H1 (cell line): ENCODE measurements at regions not wholly inside any gene's neighbourhood (a gene's known extent, or its start where the extent isn't known, plus 50 kb on each side); places are given as distances from the start of the nearest gene placed in this dataset.

Experiments
- CTCF ChIA-PET: fragments of 300-600 bp; sonication (Branson Sonifier 250); formaldehyde crosslinking; loops from one replicate; lab custom pipeline; 2021; ENCODE audit not compliant: partially characterized antibody; lab: Charles Lee
- POLR2A ChIA-PET: fragments of 300-600 bp; sonication (Branson Sonifier 250); formaldehyde crosslinking; loops from one replicate; lab custom pipeline; 2021; ENCODE audit warnings: inconsistent platforms; ENCODE audit not compliant: partially characterized antibody; lab: Charles Lee
- DNase-seq, 2 experiments: peaks; one replicate each; pipeline versions ENCODE4 v3.0.0 to v3.0.0-alpha.2; 2010 to 2022; ENCODE audit warnings: low spot score in 2 of 2, low read depth in 1 of 2, mixed read lengths in 1 of 2
- FAIRE-seq: peaks from 2 replicates; lab custom pipeline; 2011; peaks lifted over from hg19 to GRCh38; lab: Jason Lieb, UNC
- H2AFZ ChIP-seq: 2 replicates; pipeline ENCODE4 v1.8.1; 2012; ENCODE audit warnings: low read length, inconsistent platforms
- H2AK5ac ChIP-seq: 2 replicates; pipeline ENCODE4 v1.6.1; 2013; ENCODE audit warnings: low read depth, low read length
- H2BK120ac ChIP-seq: replicated peaks from 2 replicates; pipeline ENCODE3; 2013; ENCODE audit warnings: low read depth, low read length, inconsistent platforms
- H2BK12ac ChIP-seq: 2 replicates; pipeline ENCODE4 v1.6.1; 2013; ENCODE audit warnings: low read depth, low read length
- H2BK15ac ChIP-seq: 2 replicates; pipeline ENCODE4 v1.6.1; 2013; ENCODE audit warnings: low read length
- H2BK20ac ChIP-seq: 2 replicates; pipeline ENCODE4 v1.6.1; 2013; ENCODE audit warnings: low read length
- H2BK5ac ChIP-seq: 2 replicates; pipeline ENCODE4 v1.6.1; 2013; ENCODE audit warnings: low read depth, low read length
- H3K14ac ChIP-seq: 2 replicates; pipeline ENCODE4 v1.6.1; 2013; ENCODE audit warnings: inconsistent platforms; ENCODE audit not compliant: insufficient read length
- H3K18ac ChIP-seq: 2 replicates; pipeline ENCODE4 v1.6.1; 2013; ENCODE audit warnings: low read length; ENCODE audit errors: extremely low read depth
- H3K23ac ChIP-seq: 2 replicates; pipeline ENCODE4 v1.6.1; 2013; ENCODE audit warnings: inconsistent platforms; ENCODE audit not compliant: insufficient read length
- H3K23me2 ChIP-seq: 2 replicates; pipeline ENCODE4 v1.6.1; 2013; ENCODE audit warnings: low read depth, low read length
- H3K27ac ChIP-seq: 2 replicates; pipeline ENCODE4 v1.6.1; 2011; ENCODE audit warnings: low read depth, low read length, inconsistent platforms
- H3K27me3 ChIP-seq, 4 experiments: replicated peaks in 1 of 4; 1 replicate in 1 of 4; 2 replicates in 3 of 4; pipeline versions ENCODE4 v1.6.1 to v1.8.1; 2011 to 2013; ENCODE audit warnings: low read length in 3 of 4, mild to moderate bottlenecking in 3 of 4, inconsistent platforms in 2 of 4, mixed read lengths in 2 of 4, moderate library complexity in 1 of 4; ENCODE audit not compliant: control insufficient read depth in 3 of 4, insufficient read depth in 3 of 4; ENCODE audit errors: extremely low read depth in 1 of 4
- H3K36me3 ChIP-seq, 4 experiments: 2 replicates each; pipeline versions ENCODE4 v1.6.1 to v1.8.1; 2011 to 2013; ENCODE audit warnings: mild to moderate bottlenecking in 4 of 4, low read length in 3 of 4, moderate library complexity in 2 of 4, control low read depth in 1 of 4, inconsistent platforms in 1 of 4; ENCODE audit not compliant: insufficient read depth in 4 of 4, control insufficient read depth in 2 of 4
- H3K4ac ChIP-seq: replicated peaks from 2 replicates; pipeline ENCODE3; 2013; ENCODE audit warnings: low read length, low read depth, mixed read lengths, inconsistent platforms; ENCODE audit not compliant: insufficient read length
- H3K4me1 ChIP-seq, 4 experiments: replicated peaks in 1 of 4; 1 replicate in 1 of 4; 2 replicates in 3 of 4; pipeline versions ENCODE4 v1.6.1 to v1.8.1; 2011 to 2013; ENCODE audit warnings: low read length in 3 of 4, inconsistent platforms in 2 of 4, mixed read lengths in 1 of 4; ENCODE audit not compliant: insufficient read depth in 4 of 4, control insufficient read depth in 3 of 4
- H3K4me2 ChIP-seq, 2 experiments: 2 replicates each; pipeline versions ENCODE4 v1.6.1 to v1.8.1; 2011 to 2013; ENCODE audit warnings: low read depth in 2 of 2, low read length in 2 of 2, control low read depth in 1 of 2, inconsistent platforms in 1 of 2, mild to moderate bottlenecking in 1 of 2; ENCODE audit not compliant: insufficient read depth in 1 of 2
- H3K4me3 ChIP-seq, 4 experiments: fragments of 200-600, 300-600 bp in 1 of 4; sonication (generic), shearing (Covaris generic), sonication (Bioruptor Twin) in 1 of 4; 2 replicates each; pipeline versions ENCODE4 v1.5.1 to v1.8.1; 2011 to 2016; ENCODE audit warnings: low read length in 4 of 4, low read depth in 3 of 4, control low read depth in 2 of 4, inconsistent platforms in 2 of 4, mild to moderate bottlenecking in 2 of 4, mixed read lengths in 1 of 4, moderate library complexity in 1 of 4; ENCODE audit not compliant: insufficient read depth in 2 of 4; ENCODE audit errors: extremely low read depth in 1 of 4
- H3K56ac ChIP-seq: replicated peaks from 2 replicates; pipeline ENCODE3; 2013; ENCODE audit warnings: low read depth, mild to moderate bottlenecking, mixed read lengths, low read length, inconsistent platforms; ENCODE audit not compliant: insufficient read length
- H3K79me1 ChIP-seq: 2 replicates; pipeline ENCODE4 v1.6.1; 2013; ENCODE audit warnings: low read depth, low read length, control low read depth
- H3K79me2 ChIP-seq, 2 experiments: 2 replicates each; pipeline versions ENCODE4 v1.6.1 to v1.8.1; 2012 to 2013; ENCODE audit warnings: low read length in 2 of 2, mild to moderate bottlenecking in 2 of 2, inconsistent platforms in 1 of 2; ENCODE audit not compliant: insufficient read depth in 2 of 2, control insufficient read depth in 1 of 2
- H3K9ac ChIP-seq, 4 experiments: replicated peaks in 1 of 4; 1 replicate in 1 of 4; 2 replicates in 3 of 4; pipeline versions ENCODE4 v1.6.1 to v1.8.1; 2011 to 2013; ENCODE audit warnings: low read depth in 3 of 4, low read length in 3 of 4, control low read depth in 2 of 4, mild to moderate bottlenecking in 2 of 4, moderate library complexity in 2 of 4, inconsistent platforms in 1 of 4; ENCODE audit errors: extremely low read depth in 1 of 4
- H3K9me3 ChIP-seq, 2 experiments: 2 replicates each; pipeline versions ENCODE4 v1.6.1 to v1.8.1; 2012 to 2013; ENCODE audit warnings: mild to moderate bottlenecking in 2 of 2, moderate library complexity in 2 of 2, control low read depth in 1 of 2, inconsistent platforms in 1 of 2, low read depth in 1 of 2, low read length in 1 of 2, mixed read lengths in 1 of 2; ENCODE audit not compliant: insufficient read depth in 2 of 2
- H4K20me1 ChIP-seq, 2 experiments: replicated peaks in 1 of 2; 2 replicates each; pipeline versions ENCODE3 to v1.8.1; 2011 to 2013; ENCODE audit warnings: inconsistent platforms in 2 of 2, low read length in 2 of 2, mild to moderate bottlenecking in 1 of 2; ENCODE audit not compliant: insufficient read depth in 2 of 2, control insufficient read depth in 1 of 2
- H4K5ac ChIP-seq: 2 replicates; pipeline ENCODE4 v1.6.1; 2013; ENCODE audit warnings: low read length, low read depth, mixed read lengths, inconsistent platforms; ENCODE audit not compliant: insufficient read length
- H4K8ac ChIP-seq: 2 replicates; pipeline ENCODE4 v1.8.0; 2013; ENCODE audit warnings: mild to moderate bottlenecking, moderate library complexity, low read length, inconsistent platforms; ENCODE audit not compliant: insufficient read depth; ENCODE audit errors: extremely low read depth
- H4K91ac ChIP-seq: replicated peaks from 2 replicates; pipeline ENCODE3; 2013; ENCODE audit warnings: low read length, mixed read lengths, inconsistent platforms; ENCODE audit not compliant: insufficient read length
- JUND ChIP-seq: IDR thresholded peaks from 2 replicates; pipeline ENCODE4 v1.6.1; 2011; ENCODE audit warnings: mild to moderate bottlenecking, improper control_type of control experiment, low read length
- MAFK ChIP-seq: IDR thresholded peaks from 2 replicates; pipeline ENCODE4 v1.6.1; 2012; ENCODE audit warnings: low read depth, mild to moderate bottlenecking, improper control_type of control experiment, low read length

GRCh38 chr12:91414636-91415035 lies 232.0 kb upstream of the DCN start:
- CTCF ChIA-PET, result no interaction called here
- TF ChIP-seq JUND, result no peak
- TF ChIP-seq MAFK, result peak; percentile 95
- TF ChIP-seq, all 59 proteins: peak for 1
- Histone ChIP-seq H2AFZ (no peak overlapping the region), H4K8ac (no peak overlapping the region), H4K91ac (no peak overlapping the region), H3K4ac (no peak overlapping the region), H3K4me3 (no peak overlapping the region), H3K9me3 (no peaks in the 10 kb centered on the region), H3K23me2 (no peaks in the 10 kb centered on the region), H3K27ac (no peak overlapping the region), H3K18ac (no peak overlapping the region), H2BK120ac (no peak overlapping the region), H4K5ac (no peak overlapping the region), H3K27me3 (no peaks in the 10 kb centered on the region), H3K9ac (no peak overlapping the region), H2AK5ac (no peak overlapping the region), H3K23ac (no peak overlapping the region), H2BK15ac (no peak overlapping the region), H2BK5ac (no peak overlapping the region), H3K79me1 (no peaks in the 10 kb centered on the region), H3K79me2 (no peaks in the 10 kb centered on the region), H2BK20ac (no peak overlapping the region), H3K4me1 (peaks cover 0 to 2% (median 0%) of the 10 kb centered on the region in 4 experiments; a peak in 1 of 7 replicates), H3K36me3 (no peaks in the 10 kb centered on the region), H3K4me2 (no peak overlapping the region), H4K20me1 (no peaks in the 10 kb centered on the region), H3K56ac (no peak overlapping the region), H2BK12ac (no peak overlapping the region), H3K14ac (no peak overlapping the region)
- POLR2A ChIA-PET, result no interaction called here
- FAIRE-seq, result no peak
- DNase-seq, result no peak
